Breast epithelium (tissue), 4 donors: ENCODE measurements at regions not wholly inside any gene's neighbourhood (a gene's known extent, or its start where the extent isn't known, plus 50 kb on each side); places are given as distances from the start of the nearest gene placed in this dataset.
A peak's percentile ranks its signal among the peaks of the same experiment; 100 is the strongest.

Source experiments
- DNase-seq, 2 donors: peaks; one replicate each; pipeline ENCODE4 v3.0.0-alpha.2; 2019; ENCODE audit warnings: low spot score in 2 of 2
- H3K27ac ChIP-seq, 2 donors: fragments of 200-600 bp; sonication (generic) in 1 of 2; one replicate each; pipeline ENCODE4 v1.5.1; 2016 to 2019; ENCODE audit warnings: mild to moderate bottlenecking in 1 of 2
- H3K27me3 ChIP-seq, 2 donors: fragments of 200-600 bp; sonication (generic) in 1 of 2; one replicate each; pipeline versions ENCODE4 v1.5.1 to v1.6.0; 2017 to 2019; ENCODE audit warnings: control low read depth in 1 of 2, mild to moderate bottlenecking in 1 of 2
- H3K36me3 ChIP-seq: fragments of 200-600 bp; one replicate; pipeline ENCODE4 v1.5.1; 2019
- H3K4me1 ChIP-seq, 2 donors: fragments of 200-600 bp; sonication (generic); one replicate each; pipeline ENCODE4 v1.5.1; 2016 to 2019; ENCODE audit warnings: control low read depth in 1 of 2
- H3K4me3 ChIP-seq, 3 donors: fragments of 200-600 bp; sonication (generic); 1 replicate in 2 of 3; 2 replicates in 1 of 3; pipeline ENCODE4 v1.5.1; 2016 to 2019; ENCODE audit warnings: mild to moderate bottlenecking in 3 of 3, moderate library complexity in 2 of 3
- H3K9me3 ChIP-seq, 2 donors: fragments of 200-600 bp; sonication (generic) in 1 of 2; one replicate each; pipeline ENCODE4 v1.5.1; 2016 to 2019; ENCODE audit warnings: control low read depth in 1 of 2
- POLR2A ChIP-seq: fragments of 450-650 bp; IDR thresholded peaks from one replicate; pipeline ENCODE4 v1.6.1; 2016; ENCODE audit warnings: antibody characterized with exemption, mild to moderate bottlenecking, moderate library complexity
- POLR2AphosphoS5 ChIP-seq, 3 donors: sonication (generic); formaldehyde crosslinking; IDR thresholded peaks; one replicate each; pipeline ENCODE4 v1.6.1; 2017; ENCODE audit warnings: antibody characterized with exemption in 3 of 3
- intact Hi-C: fragments of 100-400 bp; cut with DNase I; formaldehyde crosslinking; loops from one replicate; pipeline ENCODE4 v1.15.1; 2023; ENCODE audit warnings: low total_unique reads
- TF ChIP-seq, protein P1 (sequence below), 3 donors: fragments of 450-650 bp; IDR thresholded peaks; one replicate each; pipeline ENCODE4 v1.5.1; 2016 to 2017; ENCODE audit warnings: antibody characterized with exemption in 3 of 3, mild to moderate bottlenecking in 3 of 3, moderate library complexity in 3 of 3

DNA sequence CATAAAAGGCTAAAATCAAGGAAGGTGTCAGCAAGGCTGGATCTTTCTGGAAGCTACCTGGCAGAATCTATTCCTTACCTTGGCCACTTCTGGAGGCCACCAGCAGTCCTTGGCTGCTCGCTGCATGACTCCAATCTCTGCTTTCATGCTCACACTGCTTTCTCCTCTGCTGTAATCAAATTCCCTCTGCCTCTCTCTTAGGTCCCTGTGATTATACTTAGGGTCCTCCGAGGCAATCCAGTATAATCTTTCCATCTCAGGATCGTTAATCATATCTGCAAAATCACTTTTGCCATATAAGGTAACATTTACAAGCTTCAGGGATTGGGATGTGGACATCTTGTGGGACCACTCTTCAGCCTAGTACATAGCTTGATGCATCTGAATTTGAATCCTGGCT, 110.7 kb upstream of the IVNS1ABP start:
- Histone ChIP-seq H3K4me3 (no peak overlapping the region), H3K36me3 (no peaks in the 10 kb centered on the region), H3K27ac (peak overlapping the region; percentile 33 to 50), H3K27me3 (no peaks in the 10 kb centered on the region), H3K9me3 (no peaks in the 10 kb centered on the region), H3K4me1 (no peaks in the 10 kb centered on the region)
- TF ChIP-seq, protein P1, sequence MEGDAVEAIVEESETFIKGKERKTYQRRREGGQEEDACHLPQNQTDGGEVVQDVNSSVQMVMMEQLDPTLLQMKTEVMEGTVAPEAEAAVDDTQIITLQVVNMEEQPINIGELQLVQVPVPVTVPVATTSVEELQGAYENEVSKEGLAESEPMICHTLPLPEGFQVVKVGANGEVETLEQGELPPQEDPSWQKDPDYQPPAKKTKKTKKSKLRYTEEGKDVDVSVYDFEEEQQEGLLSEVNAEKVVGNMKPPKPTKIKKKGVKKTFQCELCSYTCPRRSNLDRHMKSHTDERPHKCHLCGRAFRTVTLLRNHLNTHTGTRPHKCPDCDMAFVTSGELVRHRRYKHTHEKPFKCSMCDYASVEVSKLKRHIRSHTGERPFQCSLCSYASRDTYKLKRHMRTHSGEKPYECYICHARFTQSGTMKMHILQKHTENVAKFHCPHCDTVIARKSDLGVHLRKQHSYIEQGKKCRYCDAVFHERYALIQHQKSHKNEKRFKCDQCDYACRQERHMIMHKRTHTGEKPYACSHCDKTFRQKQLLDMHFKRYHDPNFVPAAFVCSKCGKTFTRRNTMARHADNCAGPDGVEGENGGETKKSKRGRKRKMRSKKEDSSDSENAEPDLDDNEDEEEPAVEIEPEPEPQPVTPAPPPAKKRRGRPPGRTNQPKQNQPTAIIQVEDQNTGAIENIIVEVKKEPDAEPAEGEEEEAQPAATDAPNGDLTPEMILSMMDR (IDR thresholded peaks at IDR 0.05) = no peak
- no peak for TF ChIP-seq POLR2A
- no peak for TF ChIP-seq POLR2AphosphoS5 (IDR thresholded peaks at IDR 0.05)
- intact Hi-C loops = no loop called here
- DNase-seq = no peak

DNA sequence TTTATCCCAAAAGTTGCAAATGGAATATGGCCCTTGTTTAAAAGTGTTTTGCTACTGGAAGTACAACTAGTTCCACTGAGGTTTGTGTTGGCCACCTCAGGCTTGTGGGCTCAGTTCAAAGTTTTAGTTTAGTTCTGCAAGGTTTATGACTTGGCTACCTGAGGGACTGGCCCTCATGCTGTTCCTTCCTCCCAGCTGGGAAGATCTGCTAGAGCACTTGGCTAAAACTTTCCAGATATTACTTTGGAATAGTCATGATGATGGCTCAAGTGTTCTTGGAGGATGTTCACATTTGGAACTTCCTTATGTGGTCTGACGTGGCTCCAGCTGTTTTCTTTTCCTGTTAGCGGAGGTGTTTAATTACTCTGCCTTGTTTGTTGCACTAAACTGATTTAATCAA, 110.2 kb upstream of the IVNS1ABP start:
- H3K27me3 ChIP-seq = no peaks in the 10 kb centered on the region
- no peak overlapping the region for H3K4me3 ChIP-seq
- peak overlapping the region; percentile 33 to 50 for H3K27ac ChIP-seq

DNA sequence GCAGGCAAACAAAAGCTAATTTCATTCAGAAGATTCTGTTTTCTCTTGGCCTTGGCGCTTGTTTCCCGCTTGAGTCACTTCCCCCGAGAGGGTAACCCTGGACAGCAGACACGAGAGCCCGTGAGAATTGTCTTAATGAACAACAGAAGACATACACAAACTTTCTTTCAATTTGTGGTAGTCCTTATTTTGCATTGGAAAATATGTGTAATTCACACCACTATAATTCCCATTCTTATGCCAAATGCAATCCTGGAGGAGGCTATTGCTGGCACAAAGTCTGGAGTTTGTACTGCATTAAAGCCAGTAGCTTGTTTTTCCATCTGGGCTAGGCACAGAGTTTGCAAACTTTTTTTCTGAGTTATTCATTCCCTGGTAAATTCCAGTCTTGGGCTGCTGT, 109.8 kb upstream of the IVNS1ABP start:
- Histone ChIP-seq H3K36me3 (no peaks in the 10 kb centered on the region), H3K27ac (peak overlapping the region in 1 of 2 donors; percentile 50), H3K4me3 (no peak overlapping the region), H3K27me3 (no peaks in the 10 kb centered on the region), H3K4me1 (no peaks in the 10 kb centered on the region), H3K9me3 (no peaks in the 10 kb centered on the region)
- DNase-seq = no peak
- intact Hi-C loops = no loop called here
- TF ChIP-seq POLR2AphosphoS5 (IDR thresholded peaks at IDR 0.05) (no peak), POLR2A (no peak)
- TF ChIP-seq, protein P1 (IDR thresholded peaks at IDR 0.05) = no peak

More for the DNA sequence above, 110.2 kb upstream of the IVNS1ABP start:
- H3K4me1 ChIP-seq = no peaks in the 10 kb centered on the region
- H3K36me3 ChIP-seq = no peaks in the 10 kb centered on the region
- H3K9me3 ChIP-seq = no peaks in the 10 kb centered on the region
- intact Hi-C loops = no loop called here
- no peak for DNase-seq
- TF ChIP-seq POLR2A = no peak
- TF ChIP-seq, protein P1 (IDR thresholded peaks at IDR 0.05) = no peak
- TF ChIP-seq POLR2AphosphoS5 (IDR thresholded peaks at IDR 0.05) = no peak

DNA sequence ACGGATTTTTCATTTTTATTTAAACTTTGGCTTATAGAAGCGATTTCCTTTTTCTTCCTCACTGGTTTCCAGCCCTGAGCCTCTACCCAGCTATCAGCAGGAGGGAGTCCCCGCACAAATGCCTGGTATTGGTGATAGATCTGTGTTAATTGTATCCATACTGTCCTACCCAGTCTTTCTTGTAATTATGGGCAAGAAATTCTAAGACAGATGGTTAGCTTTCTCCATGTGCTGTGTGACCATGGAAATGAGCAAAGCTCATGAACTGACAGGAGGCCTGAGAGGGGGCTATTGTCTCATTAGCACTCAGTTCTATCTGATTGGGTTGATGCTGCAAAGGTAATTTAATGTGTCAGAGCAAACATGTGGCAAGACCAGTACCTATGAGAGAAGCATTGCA, 108.1 kb upstream of the IVNS1ABP start:
- intact Hi-C loops = no loop called here
- DNase-seq = no peak
- no peak overlapping the region for H3K4me3 ChIP-seq
- no peaks in the 10 kb centered on the region for H3K36me3 ChIP-seq
- TF ChIP-seq POLR2AphosphoS5 (IDR thresholded peaks at IDR 0.05) (no peak), POLR2A (no peak)
- TF ChIP-seq, protein P1 (IDR thresholded peaks at IDR 0.05) = no peak
- no peaks in the 10 kb centered on the region for H3K9me3 ChIP-seq
- H3K27me3 ChIP-seq = no peaks in the 10 kb centered on the region
- no peak overlapping the region for H3K27ac ChIP-seq
- no peaks in the 10 kb centered on the region for H3K4me1 ChIP-seq

DNA sequence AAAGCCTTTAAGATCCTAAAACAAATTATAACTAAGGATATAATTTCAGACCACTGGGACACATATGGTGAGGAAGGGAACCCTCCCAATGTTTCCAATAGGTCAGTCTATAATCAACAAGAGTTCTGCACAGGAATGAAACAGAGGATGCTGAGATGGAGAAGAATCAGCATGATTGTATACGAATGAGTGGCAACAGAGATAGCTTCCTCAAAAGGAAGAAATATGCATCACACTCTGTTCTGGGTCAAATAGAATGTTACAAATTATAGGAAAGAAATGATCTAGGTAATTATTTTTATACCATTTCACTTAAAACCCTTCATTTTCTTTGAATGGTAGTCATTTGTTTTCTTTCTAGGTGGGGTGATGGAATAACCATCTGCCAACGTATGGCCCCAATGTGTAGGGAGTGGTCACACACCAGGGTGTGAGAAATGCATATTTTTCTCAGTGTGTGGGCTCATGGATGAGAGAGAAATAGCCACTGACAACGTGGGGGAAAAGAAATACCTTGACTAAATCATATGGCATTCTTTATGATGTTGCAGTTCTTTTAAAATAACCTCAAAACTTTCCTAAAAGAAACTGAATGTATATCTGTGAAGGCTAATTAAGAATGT, 104.6 kb upstream of the IVNS1ABP start:
- H3K9me3 ChIP-seq = no peaks in the 10 kb centered on the region
- no peak for TF ChIP-seq POLR2A
- TF ChIP-seq, protein P1 (IDR thresholded peaks at IDR 0.05) = no peak
- no peak for TF ChIP-seq POLR2AphosphoS5 (IDR thresholded peaks at IDR 0.05)
- H3K36me3 ChIP-seq = no peaks in the 10 kb centered on the region
- H3K27ac ChIP-seq = no peak overlapping the region
- H3K27me3 ChIP-seq = no peaks in the 10 kb centered on the region
- DNase-seq = no peak
- H3K4me3 ChIP-seq = no peak overlapping the region
- H3K4me1 ChIP-seq = no peaks in the 10 kb centered on the region
- intact Hi-C loops = no loop called here
